Right lobe of liver (tissue), 6 donors: ENCODE measurements at regions not wholly inside any gene's neighbourhood (a gene's known extent, or its start where the extent isn't known, plus 50 kb on each side); places are given as distances from the start of the nearest gene placed in this dataset.

Source experiments
- ATAC-seq, 4 donors: fragments of 200-7000 bp; cut with Tn5 transposase; one replicate each; pipeline ENCODE4 v1.9.1; 2020; ENCODE audit warnings: mild to moderate bottlenecking in 4 of 4, moderate library complexity in 4 of 4
- DNase-seq, 3 donors: peaks; one replicate each; pipeline ENCODE4 v3.0.0-alpha.2; 2020
- H3K27ac ChIP-seq, 3 donors: fragments of 200-600 bp; one replicate each; pipeline ENCODE4 v1.8.0; 2022
- H3K27me3 ChIP-seq, 2 donors: fragments of 200-600 bp; one replicate each; pipeline ENCODE4 v1.8.0; 2022
- H3K36me3 ChIP-seq, 4 donors: fragments of 200-600 bp; sonication (generic) in 1 of 4; one replicate each; pipeline versions ENCODE4 v1.5.1 to v1.8.0; 2017 to 2022; ENCODE audit warnings: control low read depth in 1 of 4
- H3K4me1 ChIP-seq, 4 donors: fragments of 200-600 bp; sonication (generic) in 1 of 4; one replicate each; pipeline versions ENCODE4 v1.5.1 to v1.8.0; 2017 to 2022; ENCODE audit warnings: control low read depth in 1 of 4
- H3K4me3 ChIP-seq, 3 donors: fragments of 200-600 bp; one replicate each; pipeline ENCODE4 v1.8.0; 2022
- H3K9me3 ChIP-seq, 4 donors: fragments of 200-600 bp; sonication (generic) in 1 of 4; one replicate each; pipeline versions ENCODE4 v1.5.1 to v1.8.0; 2017 to 2022; ENCODE audit warnings: control low read depth in 1 of 4
- CTCF ChIP-seq, 4 donors: fragments of 200-600 bp in 3 of 4; fragments of 450-650 bp in 1 of 4; IDR thresholded peaks; one replicate each; pipeline versions ENCODE4 v1.5.1 to v1.8.0; 2016 to 2022; ENCODE audit warnings: antibody characterized with exemption in 4 of 4, mild to moderate bottlenecking in 2 of 4
- POLR2A ChIP-seq: fragments of 450-650 bp; IDR thresholded peaks from one replicate; pipeline ENCODE4 v1.6.1; 2017; ENCODE audit warnings: antibody characterized with exemption, mild to moderate bottlenecking
- WGBS: methylation state at CpG from one replicate; pipeline ENCODE4 v1.1.6; 2018; ENCODE audit warnings: low coverage, low lambda C conversion rate; ENCODE audit not compliant: insufficient coverage; ENCODE audit errors: missing lambda C conversion rate; 5-methylcytosine and 5-hydroxymethylcytosine counted together
- intact Hi-C, 2 donors: fragments of 100-400 bp; cut with DNase I; formaldehyde crosslinking; loops; one replicate each; pipeline versions ENCODE4 v1.11.2 to v1.14.1; 2022
- donor health status: DM: no; HTN: yes; CAD: no.
- donor health status: DM: no; HTN: no; CAD: no.
- donor health status: DM: no; HTN: no; CAD: no.
- donor health status: DM: no; HTN: yes; CAD: no.
- donor health status: DM: no; HTN: yes; CAD: no.

- TF ChIP-seq POLR2A (no peak), CTCF (IDR thresholded peaks at IDR 0.05) (no peak)
- Histone ChIP-seq H3K4me1 (no peaks in the 10 kb centered on the region), H3K27me3 (no peaks in the 10 kb centered on the region), H3K9me3 (no peaks in the 10 kb centered on the region), H3K27ac (no peak overlapping the region), H3K36me3 (no peaks in the 10 kb centered on the region), H3K4me3 (no peak overlapping the region)
- WGBS: 45% methylated on average over 7 of the region's 8 CpGs
- DNase-seq: no peak
- intact Hi-C loops: no loop called here
- no peak for ATAC-seq
Observed at GRCh38 chr3:181403876-181404660, 307.7 kb upstream of the SOX2 start.

GRCh38 chr3:181402347-181402746 is 309.4 kb upstream of the SOX2 start:
- intact Hi-C loops: no loop called here
- Histone ChIP-seq H3K27me3 (no peaks in the 10 kb centered on the region), H3K27ac (no peak overlapping the region), H3K36me3 (no peaks in the 10 kb centered on the region), H3K9me3 (no peaks in the 10 kb centered on the region), H3K4me3 (no peak overlapping the region), H3K4me1 (no peaks in the 10 kb centered on the region)
- DNase-seq: no peak
- 57% methylated on average over 3 of the region's 3 CpGs for WGBS
- ATAC-seq: no peak
- TF ChIP-seq POLR2A: no peak
- TF ChIP-seq CTCF (IDR thresholded peaks at IDR 0.05): no peak

- Histone ChIP-seq H3K27ac (no peak overlapping the region), H3K4me3 (no peak overlapping the region), H3K4me1 (no peaks in the 10 kb centered on the region), H3K27me3 (no peaks in the 10 kb centered on the region), H3K36me3 (no peaks in the 10 kb centered on the region), H3K9me3 (no peaks in the 10 kb centered on the region)
- intact Hi-C loops: no loop called here
- no peak for TF ChIP-seq POLR2A
- TF ChIP-seq CTCF (IDR thresholded peaks at IDR 0.05): no peak
- no peak for DNase-seq
- ATAC-seq: no peak
Observed at GRCh38 chr3:181384970-181385369, 326.8 kb upstream of the SOX2 start.

GRCh38 chr3:181383760-181384159 is 328.0 kb upstream of the SOX2 start:
- Histone ChIP-seq H3K27ac (no peak overlapping the region), H3K4me1 (no peaks in the 10 kb centered on the region), H3K4me3 (no peak overlapping the region), H3K9me3 (no peaks in the 10 kb centered on the region), H3K27me3 (no peaks in the 10 kb centered on the region), H3K36me3 (no peaks in the 10 kb centered on the region)
- TF ChIP-seq POLR2A (no peak), CTCF (IDR thresholded peaks at IDR 0.05) (no peak)
- intact Hi-C loops: no loop called here
- ATAC-seq (no peak), DNase-seq (no peak)

GRCh38 chr3:181383201-181383600 is 328.5 kb upstream of the SOX2 start:
- Histone ChIP-seq H3K4me3 (no peak overlapping the region), H3K36me3 (no peaks in the 10 kb centered on the region), H3K27ac (no peak overlapping the region), H3K4me1 (no peaks in the 10 kb centered on the region), H3K9me3 (no peaks in the 10 kb centered on the region), H3K27me3 (no peaks in the 10 kb centered on the region)
- ATAC-seq: no peak
- TF ChIP-seq POLR2A (no peak), CTCF (IDR thresholded peaks at IDR 0.05) (no peak)
- intact Hi-C loops: no loop called here
- WGBS: 78% methylated on average over 7 of the region's 7 CpGs
- DNase-seq: no peak
